ENCODE measurements at regions not wholly inside any gene's neighbourhood (a gene's known extent, or its start where the extent isn't known, plus 50 kb on each side); places are given as distances from the start of the nearest gene placed in this dataset.

DNA sequence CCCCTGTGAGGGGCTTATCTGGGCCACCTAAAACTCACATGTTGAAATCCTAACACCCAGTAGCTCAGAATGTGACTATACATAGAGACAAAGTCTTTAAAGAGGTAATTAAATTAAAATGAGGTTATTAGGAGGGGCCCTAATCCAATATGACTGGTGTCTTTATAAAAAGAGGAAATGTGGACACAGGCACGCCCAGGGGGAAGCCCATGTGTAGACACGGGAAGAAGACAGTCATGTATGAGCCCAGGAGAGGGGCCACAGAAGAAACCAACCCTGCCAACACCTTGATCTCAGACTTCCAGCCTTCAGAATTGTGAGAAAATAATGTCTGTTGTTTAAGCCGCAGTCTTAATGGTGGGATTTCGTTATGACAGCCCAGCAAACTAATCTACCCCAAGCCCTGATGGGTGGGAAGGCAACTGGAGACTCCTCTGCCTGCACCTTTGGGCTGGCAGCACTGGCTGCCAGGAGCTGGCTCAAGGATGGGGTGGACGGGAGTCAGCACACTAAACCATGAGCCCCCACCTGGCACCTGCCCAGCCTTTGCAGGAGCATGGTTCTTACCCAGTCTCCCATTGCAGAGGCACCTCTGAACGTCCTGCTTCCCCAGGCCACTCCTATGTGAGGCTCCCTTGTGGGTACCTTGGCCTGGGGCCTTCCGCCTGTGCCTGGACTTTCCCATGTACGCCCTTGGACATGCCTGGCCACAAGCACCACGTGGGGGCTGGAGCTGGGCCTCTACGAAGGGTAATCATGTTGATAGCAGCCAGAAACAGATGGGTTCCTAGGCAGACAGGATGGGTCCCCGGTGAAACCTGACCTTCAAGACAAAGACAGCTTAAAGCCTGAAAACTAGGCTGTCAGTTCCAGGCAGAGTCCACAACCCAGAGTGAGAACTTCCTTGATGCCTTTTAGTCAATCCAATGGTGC is 57.1 kb upstream of the DMRTB1 start:
- TF ChIP-seq, protein P1, sequence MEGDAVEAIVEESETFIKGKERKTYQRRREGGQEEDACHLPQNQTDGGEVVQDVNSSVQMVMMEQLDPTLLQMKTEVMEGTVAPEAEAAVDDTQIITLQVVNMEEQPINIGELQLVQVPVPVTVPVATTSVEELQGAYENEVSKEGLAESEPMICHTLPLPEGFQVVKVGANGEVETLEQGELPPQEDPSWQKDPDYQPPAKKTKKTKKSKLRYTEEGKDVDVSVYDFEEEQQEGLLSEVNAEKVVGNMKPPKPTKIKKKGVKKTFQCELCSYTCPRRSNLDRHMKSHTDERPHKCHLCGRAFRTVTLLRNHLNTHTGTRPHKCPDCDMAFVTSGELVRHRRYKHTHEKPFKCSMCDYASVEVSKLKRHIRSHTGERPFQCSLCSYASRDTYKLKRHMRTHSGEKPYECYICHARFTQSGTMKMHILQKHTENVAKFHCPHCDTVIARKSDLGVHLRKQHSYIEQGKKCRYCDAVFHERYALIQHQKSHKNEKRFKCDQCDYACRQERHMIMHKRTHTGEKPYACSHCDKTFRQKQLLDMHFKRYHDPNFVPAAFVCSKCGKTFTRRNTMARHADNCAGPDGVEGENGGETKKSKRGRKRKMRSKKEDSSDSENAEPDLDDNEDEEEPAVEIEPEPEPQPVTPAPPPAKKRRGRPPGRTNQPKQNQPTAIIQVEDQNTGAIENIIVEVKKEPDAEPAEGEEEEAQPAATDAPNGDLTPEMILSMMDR (IDR thresholded peaks at IDR 0.05) = no peak

DNA sequence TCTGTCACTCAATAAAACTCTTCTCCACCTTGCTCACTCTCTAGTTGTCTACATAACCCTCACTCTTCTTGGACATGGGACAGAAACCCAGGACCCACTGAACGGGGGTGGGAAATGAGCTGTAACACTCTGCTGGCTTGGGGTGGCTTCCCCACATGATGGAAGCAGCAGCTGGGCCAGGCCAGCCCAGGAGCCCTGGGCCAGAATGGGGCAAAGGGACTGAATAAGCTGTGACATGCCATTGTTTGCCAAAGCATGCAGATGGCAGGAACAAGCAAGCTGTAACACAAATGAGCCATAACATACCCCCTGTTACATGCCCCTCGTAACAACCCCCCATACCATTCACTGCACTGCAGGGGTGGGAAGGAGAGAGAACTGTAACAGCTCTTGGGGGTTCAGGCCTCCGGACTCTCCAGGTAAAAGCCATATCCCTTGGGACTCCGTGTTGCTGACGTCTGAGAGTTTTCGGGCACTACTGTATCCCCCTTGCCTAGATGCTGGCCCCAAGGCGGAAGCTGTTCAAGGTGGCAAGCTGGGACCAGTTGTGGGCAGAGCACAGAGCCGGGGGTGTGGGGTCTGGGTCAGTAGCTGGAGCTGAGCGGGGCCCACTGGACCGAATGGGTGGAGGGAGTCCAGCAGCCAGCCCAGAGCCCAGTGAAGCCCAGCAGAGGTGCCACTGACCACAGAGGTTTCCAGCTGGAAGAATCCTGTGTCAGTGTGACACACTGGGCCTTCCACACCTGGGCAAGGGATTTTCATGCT is 56.1 kb upstream of the DMRTB1 start:
- TF ChIP-seq, protein P1 (IDR thresholded peaks at IDR 0.05) = no peak

DNA sequence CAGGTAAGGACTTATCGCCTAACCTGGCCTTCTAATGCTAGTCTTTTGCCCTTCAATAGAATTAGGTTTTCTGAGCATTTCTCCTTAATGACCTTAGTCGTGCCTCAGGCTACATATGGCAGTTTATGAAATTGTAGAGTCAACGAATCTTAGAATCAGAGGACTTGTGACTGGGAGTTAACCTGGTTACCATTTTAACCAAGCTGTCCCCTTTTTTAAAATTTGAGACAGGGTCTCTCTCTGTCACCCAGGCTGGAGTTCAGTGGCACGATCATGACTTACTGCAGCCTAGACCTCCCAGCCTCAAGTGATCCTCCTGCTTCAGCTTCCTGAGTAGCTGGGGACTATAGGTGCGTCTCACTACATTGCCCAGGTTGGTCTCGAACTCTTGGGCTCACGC is 53.5 kb upstream of the DMRTB1 start:
- TF ChIP-seq, protein P1 (IDR thresholded peaks at IDR 0.05) = no peak

DNA sequence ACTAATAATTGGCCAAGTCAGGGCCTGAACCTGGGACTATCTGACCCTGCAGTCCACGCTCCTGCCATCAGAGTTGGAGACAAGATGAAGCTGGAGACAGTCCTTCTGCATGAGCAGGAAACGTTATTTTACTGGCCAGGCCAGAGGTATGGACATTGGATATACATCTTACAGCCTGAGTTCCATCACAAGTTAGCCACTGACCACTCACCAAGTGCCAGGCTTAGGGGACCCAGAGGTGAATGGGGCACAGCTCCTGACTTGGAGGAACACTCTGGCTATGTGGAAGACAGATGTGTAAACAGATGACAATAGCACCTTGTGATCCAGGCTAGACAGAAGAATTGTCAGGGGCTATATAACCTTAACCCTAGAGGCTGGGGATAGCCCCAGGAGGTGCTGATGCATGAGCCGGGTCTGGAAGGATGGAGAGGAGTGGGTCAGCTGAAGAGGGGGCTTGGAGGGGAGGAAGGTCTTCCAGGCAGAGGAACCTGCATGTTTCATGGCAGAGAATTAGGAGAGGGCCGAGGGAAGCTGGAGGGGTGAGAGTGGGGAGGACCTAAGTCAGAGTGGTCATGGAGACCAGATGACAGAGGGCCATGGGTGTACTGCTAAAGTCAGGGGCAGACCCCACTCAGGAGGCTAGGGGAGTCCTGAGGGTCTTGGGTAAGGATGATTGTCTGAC is 52.5 kb upstream of the DMRTB1 start:
- TF ChIP-seq, protein P1 (IDR thresholded peaks at IDR 0.05) = no peak

DNA sequence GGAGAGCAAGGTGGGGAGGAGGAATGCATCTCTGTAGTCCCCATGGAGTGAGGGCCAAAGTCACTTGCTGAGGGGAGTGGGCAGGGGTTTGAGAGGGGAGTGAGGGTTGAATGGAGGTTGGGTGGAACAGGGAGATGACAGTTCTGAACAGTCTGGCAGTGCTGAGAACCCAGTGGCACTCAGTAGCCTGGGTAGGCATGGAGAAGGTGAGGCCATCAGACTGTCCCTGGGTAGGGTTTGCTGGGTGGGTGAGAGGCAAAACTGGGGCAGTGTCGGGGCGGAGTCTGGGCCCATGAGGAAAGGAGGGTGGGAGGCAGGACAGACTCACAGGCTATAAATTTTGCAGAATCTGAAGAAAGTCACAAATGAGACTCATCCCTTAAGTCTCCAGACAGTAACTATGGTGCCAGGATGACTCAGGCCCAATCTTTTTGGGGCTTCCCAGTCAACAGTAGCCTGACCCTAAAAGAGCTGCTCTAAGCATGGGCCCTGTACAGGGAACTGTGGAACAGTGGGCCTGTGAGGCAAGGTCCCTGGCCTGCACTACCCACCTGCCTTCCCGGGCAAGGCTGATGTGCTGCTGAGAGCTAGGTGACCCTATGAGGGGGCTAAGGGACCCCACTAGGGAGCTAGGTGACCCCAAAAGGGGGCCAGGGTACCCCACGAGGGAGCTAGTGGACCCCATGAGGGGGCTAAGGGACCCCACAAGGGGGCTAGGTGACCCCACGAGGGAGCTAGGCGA is 51.0 kb upstream of the DMRTB1 start:
- TF ChIP-seq, protein P1 (IDR thresholded peaks at IDR 0.05) = no peak

DNA sequence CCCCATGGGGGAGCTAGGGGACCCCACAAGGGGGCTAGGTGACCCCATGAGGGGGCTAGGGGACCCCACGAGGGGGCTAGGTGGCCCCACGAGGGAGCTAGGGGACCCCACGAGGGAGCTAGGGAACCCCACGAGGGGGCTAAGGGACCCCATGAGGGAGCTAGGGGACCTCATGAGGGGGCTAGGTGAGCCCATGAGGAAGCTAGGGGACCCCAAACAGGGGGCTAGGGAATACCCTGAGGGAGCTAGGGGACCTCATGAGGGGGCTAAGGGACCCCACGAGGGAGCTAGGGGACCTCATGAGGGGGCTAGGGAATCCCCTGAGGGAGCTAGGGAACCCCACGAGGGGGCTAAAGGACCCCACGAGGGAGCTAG is 50.5 kb upstream of the DMRTB1 start:
- TF ChIP-seq, protein P1 (IDR thresholded peaks at IDR 0.05) = no peak

DNA sequence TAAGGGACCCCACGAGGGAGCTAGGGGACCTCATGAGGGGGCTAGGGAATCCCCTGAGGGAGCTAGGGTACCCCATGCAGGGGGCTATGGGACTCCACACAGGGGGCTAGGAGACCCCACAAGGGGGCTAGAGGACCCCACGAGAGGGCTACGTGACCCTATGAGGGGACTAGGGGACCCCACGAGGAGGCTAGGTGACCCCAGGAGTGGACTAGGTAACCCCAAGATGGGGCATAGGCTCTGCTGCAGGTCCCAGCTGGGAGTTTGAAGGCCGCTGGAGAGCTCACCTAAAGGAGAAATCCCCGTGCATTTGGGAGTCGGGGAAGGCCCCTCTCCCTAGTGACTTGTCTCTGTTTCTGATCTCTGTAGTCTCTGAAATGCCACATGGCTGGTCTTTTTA is 50.0 kb upstream of the DMRTB1 start:
- TF ChIP-seq, protein P1 (IDR thresholded peaks at IDR 0.05) = no peak

Measured in LNCAP (cell line).